Psoas muscle (tissue), 7 donors: ENCODE measurements at regions not wholly inside any gene's neighbourhood (a gene's known extent, or its start where the extent isn't known, plus 50 kb on each side); places are given as distances from the start of the nearest gene placed in this dataset.

ENCODE experiments used
- ATAC-seq, 4 donors: fragments of 200-7000 bp; cut with Tn5 transposase; one replicate each; pipeline ENCODE4 v1.9.1; 2020; ENCODE audit warnings: moderate library complexity in 3 of 4, mild to moderate bottlenecking in 2 of 4
- DNase-seq, 2 donors: peaks; one replicate each; pipeline ENCODE4 v3.0.0-alpha.2; 2020
- H3K27ac ChIP-seq: fragments of 200-600 bp; one replicate; pipeline ENCODE4 v1.8.0; 2022
- H3K27me3 ChIP-seq, 3 donors: fragments of 200-600 bp in 1 of 3; one replicate each; pipeline versions ENCODE4 v1.6.1 to v1.8.0; 2013 to 2022; ENCODE audit warnings: low read length in 2 of 3, mild to moderate bottlenecking in 2 of 3, moderate library complexity in 1 of 3; ENCODE audit not compliant: insufficient read depth in 3 of 3
- H3K36me3 ChIP-seq, 2 donors: fragments of 200-600 bp in 1 of 2; one replicate each; pipeline versions ENCODE4 v1.6.1 to v1.8.0; 2013 to 2022; ENCODE audit warnings: low read depth in 1 of 2, mild to moderate bottlenecking in 1 of 2, moderate library complexity in 1 of 2; ENCODE audit not compliant: insufficient read depth in 1 of 2
- H3K4me1 ChIP-seq: fragments of 200-600 bp; one replicate; pipeline ENCODE4 v1.8.0; 2022
- H3K4me3 ChIP-seq: fragments of 200-600 bp; one replicate; pipeline ENCODE4 v1.8.0; 2022; ENCODE audit warnings: mild to moderate bottlenecking
- H3K9me3 ChIP-seq: fragments of 200-600 bp; one replicate; pipeline ENCODE4 v1.8.0; 2022
- CTCF ChIP-seq: fragments of 200-600 bp; IDR thresholded peaks from one replicate; pipeline ENCODE4 v1.8.0; 2022; ENCODE audit warnings: antibody characterized with exemption
- WGBS, 3 donors: extraction: QIAGEN DNeasy Blood & Tissue Kit; methylation state at CpG; one replicate each; pipeline versions ENCODE4 v1.1.6 to v1.1.7; 2013; 5-methylcytosine and 5-hydroxymethylcytosine counted together
- intact Hi-C, 2 donors: fragments of 100-400 bp; cut with DNase I; formaldehyde crosslinking; loops; one replicate each; pipeline versions ENCODE4 v1.11.0 to v1.14.2; 2022
- donor health status: healthy with polysubstance abuse.
- donor health status: DM: no; HTN: no; CAD: no; lungs with moderate emphysema.
- donor health status: Bipolar disorder and iron deficiency.
- donor health status: healthy.
- donor health status: DM: yes; HTN: yes; CAD: no.
- donor health status: DM: no; HTN: no; CAD: no.
- donor health status: DM: yes; HTN: yes; CAD: no.

GRCh38 chr5:117209479-117209878 lies 634.9 kb upstream of the SEMA6A start:
- Histone ChIP-seq H3K4me1 (no peaks in the 10 kb centered on the region), H3K9me3 (no peaks in the 10 kb centered on the region), H3K4me3 (no peak overlapping the region), H3K36me3 (no peaks in the 10 kb centered on the region), H3K27ac (no peak overlapping the region), H3K27me3 (no peaks in the 10 kb centered on the region)
- intact Hi-C loops: no loop called here
- DNase-seq: no peak
- no peak for ATAC-seq
- TF ChIP-seq CTCF: no peak
- 94 to 97% (median 95%) methylated on average over 3 of the region's 3 CpGs for WGBS, 3 donors

GRCh38 chr5:117207088-117207668 lies 632.6 kb upstream of the SEMA6A start:
- Histone ChIP-seq H3K4me3 (no peak overlapping the region), H3K27me3 (no peaks in the 10 kb centered on the region), H3K27ac (no peak overlapping the region), H3K36me3 (no peaks in the 10 kb centered on the region), H3K4me1 (no peaks in the 10 kb centered on the region), H3K9me3 (no peaks in the 10 kb centered on the region)
- DNase-seq (no peak), ATAC-seq (no peak)
- 94 to 97% (median 95%) methylated on average over 9 of the region's 9 CpGs for WGBS, 3 donors
- TF ChIP-seq CTCF: no peak
- intact Hi-C loops: no loop called here

GRCh38 chr5:117205894-117206293 lies 631.3 kb upstream of the SEMA6A start:
- Histone ChIP-seq H3K27ac (no peak overlapping the region), H3K36me3 (no peaks in the 10 kb centered on the region), H3K27me3 (no peaks in the 10 kb centered on the region), H3K9me3 (no peaks in the 10 kb centered on the region), H3K4me3 (no peak overlapping the region), H3K4me1 (no peaks in the 10 kb centered on the region)
- DNase-seq (no peak), ATAC-seq (no peak)
- intact Hi-C loops: no loop called here
- 29 to 42% (median 41%) methylated on average over 2 of the region's 2 CpGs for WGBS, 3 donors
- no peak for TF ChIP-seq CTCF

- no peak for TF ChIP-seq CTCF
- Histone ChIP-seq H3K4me1 (no peaks in the 10 kb centered on the region), H3K4me3 (no peak overlapping the region), H3K9me3 (no peaks in the 10 kb centered on the region), H3K27ac (no peak overlapping the region), H3K36me3 (no peaks in the 10 kb centered on the region), H3K27me3 (no peaks in the 10 kb centered on the region)
- ATAC-seq (no peak), DNase-seq (no peak)
- WGBS, 3 donors: 26 to 40% (median 32%) methylated on average over 10 of the region's 10 CpGs
- intact Hi-C loops: no loop called here
Measured at GRCh38 chr5:117204926-117205869, 630.6 kb upstream of the SEMA6A start.
